NCI-H1092 (cell line): ENCODE measurements at regions not wholly inside any gene's neighbourhood (a gene's known extent, or its start where the extent isn't known, plus 50 kb on each side); places are given as distances from the start of the nearest gene placed in this dataset.

Experiments used
- DNase-seq: peaks from one replicate; lab custom pipeline; 2025; lab: John Stamatoyannopoulos, UW

GRCh38 chr14:95386536-95387095, 66.9 kb upstream of the CLMN start:
- DNase-seq: no peak

DNA sequence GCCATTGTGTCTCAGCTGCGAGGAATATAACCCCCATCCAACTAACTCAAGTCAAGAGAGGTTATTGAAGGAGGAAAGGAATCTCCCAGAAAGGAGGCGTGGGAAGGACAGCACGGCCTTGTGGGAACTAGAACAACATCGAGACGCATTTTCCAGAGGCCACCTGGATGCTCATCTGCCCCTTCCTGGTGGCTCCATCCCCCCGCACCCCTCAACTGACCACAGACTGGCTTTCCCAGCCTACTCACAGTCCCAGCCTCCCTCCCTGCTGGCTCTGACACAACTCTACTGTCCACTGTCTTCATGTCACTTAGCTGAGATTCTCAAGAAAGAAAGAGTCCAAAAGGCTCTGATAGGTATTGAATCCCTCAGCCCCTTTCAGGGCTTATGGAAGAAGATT, 66.0 kb upstream of the CLMN start:
- no peak for DNase-seq

- no peak for DNase-seq
Observed at GRCh38 chr14:95382747-95383146, 63.0 kb upstream of the CLMN start.

- DNase-seq: no peak
Observed at GRCh38 chr14:95381726-95382125, 62.0 kb upstream of the CLMN start.

GRCh38 chr14:95380350-95381042, 60.8 kb upstream of the CLMN start:
- DNase-seq: no peak

DNA sequence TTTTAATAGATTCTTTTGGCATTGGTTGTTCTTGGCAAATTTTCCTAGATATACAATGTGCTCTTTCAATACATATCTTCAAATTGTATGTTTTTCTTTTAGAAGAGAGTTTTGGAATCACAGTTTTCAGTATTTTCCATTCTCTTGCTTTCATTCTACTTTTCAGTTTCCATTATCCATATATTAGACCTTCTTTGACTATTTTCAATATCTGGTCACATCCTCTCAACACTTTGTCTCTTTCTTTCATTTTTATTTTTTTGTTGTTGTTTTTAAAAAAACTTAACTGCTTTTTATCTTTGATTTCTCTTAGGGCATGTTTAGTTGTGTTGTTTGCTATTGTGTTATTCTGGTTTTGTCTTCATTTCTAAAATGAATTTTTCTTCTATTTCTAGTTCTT, 59.9 kb upstream of the CLMN start:
- DNase-seq: no peak

GRCh38 chr14:95375539-95376109, 55.9 kb upstream of the CLMN start:
- DNase-seq: no peak

DNA sequence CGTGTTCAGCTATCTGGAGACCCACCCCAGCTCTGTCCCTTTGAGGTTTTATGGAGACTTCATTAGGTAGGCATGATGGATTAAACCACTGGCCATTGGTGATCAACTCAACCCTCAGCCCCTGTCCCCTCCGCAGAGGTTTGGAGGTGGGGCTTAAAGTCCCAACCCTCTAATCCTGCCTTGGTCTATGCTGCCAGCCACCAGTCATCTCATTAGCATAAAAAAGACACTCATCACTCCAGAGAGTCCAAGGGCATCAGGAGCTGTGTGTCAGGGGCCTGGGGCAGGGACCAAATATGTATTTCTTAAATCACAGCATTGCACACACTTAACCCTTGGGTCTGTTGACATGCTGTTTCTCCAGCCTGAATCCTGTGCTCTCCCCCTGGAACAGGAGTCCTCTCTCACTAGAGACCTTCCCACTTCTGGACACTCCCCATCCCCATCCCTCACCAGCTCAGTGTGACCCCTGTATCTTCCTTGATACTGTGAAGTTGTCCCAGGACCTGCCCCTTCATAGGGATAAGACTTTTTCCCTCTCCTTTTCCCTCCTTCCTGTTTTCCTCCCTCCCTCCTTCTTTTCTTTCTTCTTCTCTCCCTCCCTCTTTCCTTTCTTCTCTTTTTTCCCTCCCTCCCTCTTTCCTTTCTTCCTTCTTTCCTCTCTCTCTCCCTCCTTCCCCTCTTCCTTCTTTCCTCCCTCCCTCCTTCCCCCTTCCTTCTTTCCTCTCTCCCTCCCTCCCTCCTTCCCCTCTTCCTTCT, 54.7 kb upstream of the CLMN start:
- no peak for DNase-seq

DNA sequence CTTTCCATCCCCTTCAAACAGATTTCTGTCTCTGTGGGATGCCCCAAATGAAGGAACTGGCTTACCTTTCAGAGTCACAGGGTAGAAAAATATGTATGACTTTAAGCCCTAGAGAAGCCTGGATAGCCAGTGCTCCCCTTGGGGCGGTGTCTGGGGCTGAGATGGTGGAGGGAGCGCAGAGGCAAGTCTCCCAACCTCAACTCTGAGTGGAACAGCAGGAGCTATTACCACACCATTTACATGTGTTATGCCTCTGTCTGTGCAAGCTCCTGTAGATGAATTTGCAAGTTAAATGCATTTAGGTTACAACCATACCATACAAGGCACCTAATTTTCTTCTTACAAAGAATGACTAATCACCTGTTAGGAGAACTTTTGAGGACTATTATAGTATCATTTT, 50.4 kb upstream of the CLMN start:
- no peak for DNase-seq
